ENCODE measurements at regions not wholly inside any gene's neighbourhood (a gene's known extent, or its start where the extent isn't known, plus 50 kb on each side); places are given as distances from the start of the nearest gene placed in this dataset.
"Not testable (repeated sequence)": the region's sequence is repeated elsewhere in the genome, so short reads cannot be mapped to it uniquely, and the experiment has no call there.

GRCh38 chr13:64083396-64083795 is 2667.7 kb upstream of the PCDH20 start:
- DNase-seq (ENCODE audit: insufficient read length, low spot score) (no peak), FAIRE-seq (no peak)
- no peak for TF ChIP-seq CTCF (IDR thresholded peaks at IDR 0.05; ENCODE audit: insufficient read depth, missing control alignments)

- FAIRE-seq (no peak), DNase-seq (ENCODE audit: insufficient read length, low spot score) (no peak)
- no peak for TF ChIP-seq CTCF (IDR thresholded peaks at IDR 0.05; ENCODE audit: insufficient read depth, missing control alignments)
These were observed 2662.9 kb upstream of the PCDH20 start for GRCh38 chr13:64078480-64078936.

DNA sequence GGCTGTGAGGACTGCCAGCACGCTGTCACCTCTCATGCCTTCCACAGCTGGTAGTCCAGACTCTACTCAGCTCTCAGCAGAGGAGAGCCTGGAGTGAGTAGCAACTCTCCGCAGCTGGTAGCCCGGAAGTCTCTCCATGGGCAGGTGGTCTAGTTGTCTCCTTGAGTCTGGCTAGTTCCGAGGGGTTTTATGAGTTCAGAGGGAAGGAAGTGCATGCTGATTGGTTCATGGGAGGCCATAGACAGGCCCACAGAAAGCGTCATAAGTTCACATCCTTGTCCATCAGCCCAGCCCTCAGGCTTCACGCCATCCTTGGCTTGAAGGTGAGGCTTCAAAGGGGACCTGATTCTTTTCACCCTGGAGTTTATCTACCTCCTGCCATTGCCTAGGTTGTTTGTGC is 2662.4 kb upstream of the PCDH20 start:
- FAIRE-seq (no peak), DNase-seq (ENCODE audit: insufficient read length, low spot score) (no peak)
- TF ChIP-seq CTCF (IDR thresholded peaks at IDR 0.05; ENCODE audit: insufficient read depth, missing control alignments): no peak

GRCh38 chr13:64077132-64077835 is 2661.6 kb upstream of the PCDH20 start:
- FAIRE-seq; DNase-seq (ENCODE audit: insufficient read length, low spot score): not testable (repeated sequence)

DNA sequence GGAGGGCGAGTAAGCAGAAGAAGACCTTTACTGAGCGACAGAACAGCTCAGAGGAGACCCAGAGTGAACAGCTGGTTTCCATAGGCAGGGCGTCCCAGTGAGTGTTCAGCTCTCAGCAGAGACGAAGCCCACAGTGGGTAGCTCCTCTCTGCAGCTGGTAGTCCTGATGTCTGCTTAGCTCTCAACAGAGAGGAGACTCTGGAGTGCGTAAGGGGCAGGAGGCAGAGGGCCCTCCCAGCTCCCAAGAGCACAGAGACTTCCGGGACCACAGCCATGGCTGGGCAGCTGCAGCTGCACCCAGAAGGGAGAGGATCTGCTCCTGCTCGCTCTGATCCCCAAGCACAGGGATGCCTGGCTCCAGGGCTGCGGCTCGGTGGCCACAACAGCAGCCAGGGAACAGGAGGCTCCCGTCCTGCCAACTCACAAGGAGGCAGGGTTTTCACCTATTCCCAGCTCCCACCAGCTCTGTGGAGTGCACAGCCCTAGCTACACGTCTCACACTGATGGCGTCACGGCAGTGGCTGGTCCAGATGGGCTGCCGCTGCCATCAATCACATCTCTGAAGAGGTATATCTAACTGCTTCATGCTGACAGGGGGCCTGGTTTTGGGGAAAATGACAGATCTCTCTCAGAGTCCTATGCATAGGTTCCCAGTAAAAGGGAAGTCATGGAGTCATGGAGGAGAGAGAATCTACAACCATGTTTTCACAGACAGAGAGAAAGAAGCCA is 2660.1 kb upstream of the PCDH20 start:
- TF ChIP-seq CTCF (IDR thresholded peaks at IDR 0.05; ENCODE audit: insufficient read depth, missing control alignments): no peak
- FAIRE-seq: no peak
- no peak for DNase-seq (ENCODE audit: insufficient read length, low spot score)

DNA sequence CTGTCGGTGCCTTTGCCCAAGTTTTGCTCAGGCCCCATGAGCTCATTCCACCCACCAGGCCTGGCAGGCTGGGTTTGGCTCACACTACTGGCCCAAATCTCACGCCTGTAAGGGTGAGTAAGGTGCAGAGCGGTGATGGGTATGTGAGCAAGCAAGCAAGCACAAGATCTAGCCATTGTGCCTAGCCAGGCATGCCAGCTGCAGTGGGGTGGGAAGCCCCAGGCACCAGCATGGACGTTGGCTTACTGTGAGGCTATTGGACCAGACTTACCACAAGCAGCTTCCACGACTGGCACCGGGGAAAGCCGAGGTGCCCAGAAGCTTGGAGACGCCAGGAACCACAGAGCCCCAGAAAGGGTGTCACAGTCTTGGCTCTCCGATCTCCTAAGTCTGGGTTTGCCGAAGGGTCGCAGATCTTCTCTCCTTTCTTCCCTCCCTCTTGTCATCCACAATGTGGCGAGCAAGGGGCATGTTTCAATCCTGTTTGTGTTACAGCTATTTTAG is 2659.4 kb upstream of the PCDH20 start:
- TF ChIP-seq CTCF (IDR thresholded peaks at IDR 0.05; ENCODE audit: insufficient read depth, missing control alignments): no peak
- DNase-seq (ENCODE audit: insufficient read length, low spot score) (no peak), FAIRE-seq (no peak)

DNA sequence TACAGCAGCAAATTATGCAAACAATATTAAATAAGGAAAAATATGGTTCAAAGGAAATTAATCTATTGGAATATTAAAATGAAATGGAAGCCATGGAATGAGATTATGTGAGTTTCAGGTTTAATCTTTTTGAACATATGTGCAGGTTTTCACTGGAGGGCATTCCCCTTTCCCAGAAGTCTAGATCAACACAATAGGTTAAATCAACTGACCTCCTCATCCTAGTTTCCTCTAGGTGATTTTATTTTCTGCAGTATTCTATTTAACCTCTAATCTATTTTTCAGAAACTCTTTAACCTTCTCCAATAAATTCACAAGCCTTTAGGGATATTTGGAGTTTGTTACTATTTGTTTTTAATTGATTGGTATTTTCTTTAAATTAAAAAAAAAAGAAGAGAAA is 2657.6 kb upstream of the PCDH20 start:
- DNase-seq (ENCODE audit: insufficient read length, low spot score): no peak
- no peak for FAIRE-seq
- no peak for TF ChIP-seq CTCF (IDR thresholded peaks at IDR 0.05; ENCODE audit: insufficient read depth, missing control alignments)
